GM23338 (cell line): ENCODE measurements at regions not wholly inside any gene's neighbourhood (a gene's known extent, or its start where the extent isn't known, plus 50 kb on each side); places are given as distances from the start of the nearest gene placed in this dataset.

Source experiments
- ATAC-seq: fragments of 200-7000 bp; cut with Tn5 transposase; 3 replicates; pipeline ENCODE4 v1.9.1; 2020
- DNase-seq: peaks from one replicate; pipeline ENCODE4 v3.0.0-alpha.2; 2015; ENCODE audit warnings: low spot score
- H2AFZ ChIP-seq: fragments of 200-600 bp; sonication (generic); 2 replicates; pipeline ENCODE4 v1.8.0; 2016; ENCODE audit warnings: antibody characterized with exemption, mild to moderate bottlenecking, moderate library complexity
- H3F3A ChIP-seq: fragments of 200-600 bp; sonication (generic); replicated peaks from 2 replicates; pipeline ENCODE4 v1.8.0; 2017; ENCODE audit warnings: antibody characterized with exemption, mixed run types, low read depth
- H3K27ac ChIP-seq: fragments of 200-600 bp; sonication (generic); 2 replicates; pipeline ENCODE4 v1.6.1; 2016; ENCODE audit warnings: low read depth
- H3K27me3 ChIP-seq: fragments of 200-600 bp; sonication (generic); 2 replicates; pipeline ENCODE4 v1.8.0; 2016; ENCODE audit warnings: mild to moderate bottlenecking, mixed run types, moderate library complexity; ENCODE audit not compliant: insufficient read depth
- H3K36me3 ChIP-seq: fragments of 200-600 bp; sonication (generic); 2 replicates; pipeline ENCODE4 v1.8.0; 2016; ENCODE audit warnings: mild to moderate bottlenecking; ENCODE audit not compliant: insufficient read depth
- H3K4me1 ChIP-seq: fragments of 200-600 bp; sonication (generic); 2 replicates; pipeline ENCODE4 v1.8.0; 2016; ENCODE audit warnings: mild to moderate bottlenecking, moderate library complexity; ENCODE audit not compliant: insufficient read depth
- H3K4me2 ChIP-seq: fragments of 200-600 bp; sonication (generic); 2 replicates; pipeline ENCODE4 v1.7.1; 2017; ENCODE audit warnings: mixed run types
- H3K4me3 ChIP-seq: fragments of 200-600 bp; sonication (generic); 2 replicates; pipeline ENCODE4 v1.6.1; 2016; ENCODE audit warnings: mixed run types
- H3K79me2 ChIP-seq: fragments of 200-600 bp; sonication (generic); replicated peaks from 2 replicates; pipeline ENCODE4 v1.8.0; 2017; ENCODE audit warnings: mild to moderate bottlenecking; ENCODE audit not compliant: insufficient read depth
- H3K9me2 ChIP-seq: fragments of 200-600 bp; sonication (generic); 2 replicates; pipeline ENCODE4 v1.8.0; 2017; ENCODE audit not compliant: insufficient read depth
- H4K20me1 ChIP-seq: fragments of 200-600 bp; sonication (generic); replicated peaks from 2 replicates; pipeline ENCODE4 v1.8.0; 2017; ENCODE audit warnings: mild to moderate bottlenecking; ENCODE audit not compliant: insufficient read depth
- H3K27ac Mint-ChIP-seq: 2 replicates; pipeline ENCODE4 v1.8.0; 2020; ENCODE audit warnings: inconsistent platforms, mild to moderate bottlenecking, moderate library complexity, mixed read lengths
- H3K27me3 Mint-ChIP-seq: 3 replicates; pipeline ENCODE4 v1.8.0; 2022; ENCODE audit warnings: low read depth, mild to moderate bottlenecking, moderate library complexity, mixed read lengths, inconsistent platforms; ENCODE audit not compliant: insufficient read depth, poor library complexity
- H3K36me3 Mint-ChIP-seq: 3 replicates; pipeline ENCODE4 v1.8.0; 2021; ENCODE audit warnings: low read depth, mild to moderate bottlenecking, inconsistent platforms, moderate library complexity, mixed read lengths
- H3K4me1 Mint-ChIP-seq: 3 replicates; pipeline ENCODE4 v1.8.0; 2020; ENCODE audit warnings: mild to moderate bottlenecking, inconsistent platforms, mixed read lengths
- H3K4me3 Mint-ChIP-seq: 3 replicates; pipeline ENCODE4 v1.8.0; 2021; ENCODE audit warnings: moderate library complexity, mild to moderate bottlenecking, inconsistent platforms, mixed read lengths
- H3K9me3 Mint-ChIP-seq: 3 replicates; pipeline ENCODE4 v1.8.0; 2020; ENCODE audit warnings: moderate library complexity, mild to moderate bottlenecking, inconsistent platforms, mixed read lengths
- CREB1 ChIP-seq: fragments of 250-450 bp; sonication (Bioruptor Pico); IDR thresholded peaks from 2 replicates; pipeline ENCODE4 v1.5.0; 2020; ENCODE audit warnings: low read depth, mild to moderate bottlenecking, moderate library complexity
- CTCF ChIP-seq, 2 experiments: fragments of 200-600 bp in 1 of 2; sonication (generic) in 1 of 2; conservative IDR thresholded peaks; 2 replicates each; pipeline versions ENCODE4 v1.5.1 to v1.6.1; 2016 to 2017; ENCODE audit warnings: antibody characterized with exemption in 2 of 2, low read depth in 2 of 2, mild to moderate bottlenecking in 2 of 2, moderate library complexity in 1 of 2
- ETS1 ChIP-seq: IDR thresholded peaks from 2 replicates; pipeline ENCODE4 v1.6.1; 2016; ENCODE audit warnings: antibody characterized with exemption
- EZH2 ChIP-seq: fragments of 200-600 bp; sonication (generic); IDR thresholded peaks from one replicate; pipeline ENCODE4 v1.8.0; 2017; ENCODE audit warnings: antibody characterized with exemption, mild to moderate bottlenecking, low read depth; ENCODE audit not compliant: unreplicated experiment
- EZH2phosphoT487 ChIP-seq: fragments of 200-600 bp; sonication (generic); IDR thresholded peaks from one replicate; pipeline ENCODE4 v1.8.1; 2018; ENCODE audit warnings: antibody characterized with exemption; ENCODE audit not compliant: unreplicated experiment
- JUNB ChIP-seq: IDR thresholded peaks from one replicate; pipeline ENCODE4 v1.6.1; 2016; ENCODE audit warnings: antibody characterized with exemption; ENCODE audit not compliant: unreplicated experiment
- NANOG ChIP-seq: IDR thresholded peaks from 2 replicates; pipeline ENCODE4 v1.6.1; 2016; ENCODE audit warnings: antibody characterized with exemption, borderline replicate concordance
- POLR2AphosphoS5 ChIP-seq: IDR thresholded peaks from 2 replicates; pipeline ENCODE4 v1.6.1; 2016; ENCODE audit warnings: antibody characterized with exemption, low read depth
- REST ChIP-seq: IDR thresholded peaks from one replicate; pipeline ENCODE4 v1.6.1; 2018; ENCODE audit warnings: antibody characterized with exemption; ENCODE audit not compliant: unreplicated experiment
- STAT1 ChIP-seq: IDR thresholded peaks from one replicate; pipeline ENCODE4 v1.6.1; 2016; ENCODE audit warnings: antibody characterized with exemption; ENCODE audit not compliant: unreplicated experiment
- ZNF114 ChIP-seq: fragments of 250-450 bp; sonication (Bioruptor Pico); IDR thresholded peaks from 2 replicates; pipeline ENCODE4 v1.5.0; 2020; ENCODE audit warnings: mild to moderate bottlenecking, moderate library complexity
- ZNF331 ChIP-seq: fragments of 250-450 bp; sonication (Bioruptor Pico); IDR thresholded peaks from 2 replicates; pipeline ENCODE4 v1.5.0; 2020; ENCODE audit warnings: low read depth, mild to moderate bottlenecking, moderate library complexity
- ZNF462 ChIP-seq: fragments of 250-450 bp; sonication (Bioruptor Pico); IDR thresholded peaks from 2 replicates; pipeline ENCODE4 v1.5.0; 2020; ENCODE audit warnings: mild to moderate bottlenecking, moderate library complexity

GRCh38 chr15:47378527-47378926 lies 338.8 kb upstream of the SEMA6D start:
- peaks cover 3% of the 10 kb centered on the region; the same call in 1 of the 2 replicates for H3K4me1 ChIP-seq
- no peak overlapping the region for H3K4me2 ChIP-seq
- Mint-ChIP-seq H3K36me3 (no peaks in the 10 kb centered on the region), H3K9me3 (no peaks in the 10 kb centered on the region), H3K4me3 (no peak overlapping the region), H3K27ac (no peak overlapping the region), H3K27me3 (no peaks in the 10 kb centered on the region), H3K4me1 (peaks cover 11% of the 10 kb centered on the region)
- H3K27ac ChIP-seq: no peak overlapping the region
- DNase-seq (no peak), ATAC-seq (no peak)
- no peak overlapping the region for H2AFZ ChIP-seq
- H3K79me2 ChIP-seq: no peaks in the 10 kb centered on the region
- no peaks in the 10 kb centered on the region for H3K36me3 ChIP-seq
- H3K4me3 ChIP-seq: no peak overlapping the region
- H3K27me3 ChIP-seq: no peaks in the 10 kb centered on the region
- H3F3A ChIP-seq: no peaks in the 10 kb centered on the region
- TF ChIP-seq POLR2AphosphoS5 (no peak), JUNB (no peak), ETS1 (no peak), ZNF462 (CRISPR knock-in tag) (no peak), REST (no peak), EZH2 (no peak), EZH2phosphoT487 (no peak), STAT1 (no peak), ZNF331 (CRISPR knock-in tag) (no peak), CTCF (conservative IDR thresholded peaks at IDR 0.05; ENCODE audit: low read depth in 2 of 2) (no peak), NANOG (no peak), ZNF114 (CRISPR knock-in tag) (no peak), CREB1 (no peak)
- no peaks in the 10 kb centered on the region; the same call in 1 of the 2 replicates for H3K9me2 ChIP-seq
- no peaks in the 10 kb centered on the region for H4K20me1 ChIP-seq
